SU-DHL-6 (cell line): ENCODE measurements at regions not wholly inside any gene's neighbourhood (a gene's known extent, or its start where the extent isn't known, plus 50 kb on each side); places are given as distances from the start of the nearest gene placed in this dataset.

ENCODE experiments used
- CTCF ChIP-seq: fragments of 200-600 bp; sonication (generic); IDR thresholded peaks from one replicate; pipeline ENCODE4 v1.5.1; 2017; ENCODE audit warnings: antibody characterized with exemption, mild to moderate bottlenecking, low read length, moderate library complexity; ENCODE audit not compliant: insufficient read depth, poor library complexity, severe bottlenecking
- EZH2phosphoT487 ChIP-seq: fragments of 200-600 bp; sonication (generic), shearing (Covaris generic); conservative IDR thresholded peaks from 2 replicates; pipeline ENCODE4 v1.6.1; 2018; ENCODE audit warnings: mild to moderate bottlenecking, antibody characterized with exemption, low read length, moderate library complexity, mixed read lengths

DNA sequence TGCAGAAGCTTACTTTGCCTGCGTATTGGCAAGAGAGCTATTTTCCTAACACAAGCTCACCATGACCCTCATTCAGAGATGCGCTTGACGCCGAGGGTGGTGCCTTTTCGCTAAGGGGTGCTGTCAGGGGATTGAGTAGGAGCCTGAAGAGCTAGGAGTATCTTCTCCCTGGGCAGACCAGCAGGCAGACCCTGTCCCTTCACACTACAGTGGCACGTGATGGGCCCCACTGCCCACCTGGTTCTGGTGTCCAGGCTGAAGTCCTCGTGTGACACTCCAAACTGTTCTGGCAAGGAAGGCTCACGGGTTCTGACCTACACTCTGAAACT, 198.3 kb downstream of the AUH start:
- no peak for TF ChIP-seq CTCF
- TF ChIP-seq EZH2phosphoT487, result no peak
